Peyer's patch (tissue), 4 donors: ENCODE measurements at regions not wholly inside any gene's neighbourhood (a gene's known extent, or its start where the extent isn't known, plus 50 kb on each side); places are given as distances from the start of the nearest gene placed in this dataset.

Experiments
- DNase-seq, 3 donors: peaks; one replicate each; pipeline ENCODE4 v3.0.0-alpha.2; 2017 to 2019
- H3K27ac ChIP-seq, 4 donors: fragments of 200-600 bp; sonication (generic); one replicate each; pipeline ENCODE4 v1.5.1; 2016 to 2019
- H3K27me3 ChIP-seq, 2 donors: fragments of 200-600 bp; sonication (generic); one replicate each; pipeline ENCODE4 v1.5.1; 2019
- H3K36me3 ChIP-seq, 3 donors: fragments of 200-600 bp; sonication (generic); one replicate each; pipeline ENCODE4 v1.5.1; 2016 to 2019
- H3K4me1 ChIP-seq, 4 donors: fragments of 200-600 bp; sonication (generic); one replicate each; pipeline ENCODE4 v1.5.1; 2016 to 2019
- H3K4me3 ChIP-seq, 4 donors: fragments of 200-600 bp; sonication (generic); 1 replicate in 3 of 4; 2 replicates in 1 of 4; pipeline ENCODE4 v1.5.1; 2016 to 2019; ENCODE audit warnings: mild to moderate bottlenecking in 1 of 4
- H3K9me3 ChIP-seq, 4 donors: fragments of 200-600 bp; sonication (generic); one replicate each; pipeline ENCODE4 v1.5.1; 2016 to 2019; ENCODE audit warnings: mild to moderate bottlenecking in 1 of 4
- POLR2A ChIP-seq, 2 donors: fragments of 450-650 bp; IDR thresholded peaks; one replicate each; pipeline ENCODE4 v1.5.1; 2017; ENCODE audit warnings: antibody characterized with exemption in 2 of 2, mild to moderate bottlenecking in 2 of 2, moderate library complexity in 2 of 2
- small RNA-seq, 2 donors: library from RNA; depleted of rRNA; stranded (forward); fragments of <200 nt; gene quantifications; one replicate each; pipeline ENCODE3, GENCODE V24; 2016
- TF ChIP-seq, protein P1 (sequence below), 6 experiments: fragments of 450-650 bp in 4 of 6; fragments of 200-600 bp in 2 of 6; sonication (generic) in 1 of 6; IDR thresholded peaks; one replicate each; pipeline ENCODE4 v1.5.1; 2017 to 2019; ENCODE audit warnings: antibody characterized with exemption in 6 of 6, mild to moderate bottlenecking in 3 of 6, moderate library complexity in 1 of 6

DNA sequence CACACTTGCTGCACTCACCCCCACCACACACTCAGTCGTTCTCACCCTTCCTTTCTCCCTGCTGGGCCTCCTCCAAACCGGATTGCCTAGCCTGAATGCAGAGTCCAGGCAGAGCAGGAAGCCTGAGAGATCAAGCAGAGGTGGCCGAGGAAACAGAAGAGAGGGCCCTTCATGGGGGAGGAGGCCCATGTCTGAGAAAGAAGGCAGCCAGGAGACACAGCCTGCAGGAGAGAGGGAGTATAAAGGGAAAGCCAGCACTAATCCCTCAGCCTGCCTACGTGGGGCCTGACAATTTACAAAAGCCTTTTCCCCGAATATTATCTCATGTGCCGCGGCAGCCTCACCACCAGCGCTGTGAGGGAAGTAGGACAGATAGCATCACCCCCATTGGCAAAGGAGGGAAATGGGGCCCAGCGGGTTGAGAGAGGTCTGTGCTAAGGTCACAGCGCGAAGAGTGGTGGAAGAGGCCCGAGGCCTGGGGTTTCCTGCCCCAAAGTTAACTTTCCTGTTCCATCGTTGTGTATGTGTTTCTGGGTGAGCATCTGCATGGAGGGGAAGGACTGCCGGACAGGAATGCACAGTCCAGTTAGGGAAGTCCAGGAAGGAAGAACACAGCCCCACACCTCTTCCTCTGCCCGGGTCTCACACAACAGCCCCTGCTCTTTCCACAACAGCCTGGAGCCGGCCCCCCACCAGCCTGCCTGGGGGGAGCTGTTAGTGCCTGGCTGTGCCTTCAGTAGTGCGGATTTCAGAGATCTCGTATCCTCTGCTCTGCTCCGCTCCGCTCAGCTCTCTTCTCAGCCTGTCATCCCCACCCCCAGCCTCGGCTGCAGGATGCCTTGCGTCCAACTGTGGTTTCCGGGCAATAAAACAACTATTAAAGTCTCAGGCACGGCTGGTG, 50.9 kb upstream of the BCOR start:
- TF ChIP-seq, protein P1, sequence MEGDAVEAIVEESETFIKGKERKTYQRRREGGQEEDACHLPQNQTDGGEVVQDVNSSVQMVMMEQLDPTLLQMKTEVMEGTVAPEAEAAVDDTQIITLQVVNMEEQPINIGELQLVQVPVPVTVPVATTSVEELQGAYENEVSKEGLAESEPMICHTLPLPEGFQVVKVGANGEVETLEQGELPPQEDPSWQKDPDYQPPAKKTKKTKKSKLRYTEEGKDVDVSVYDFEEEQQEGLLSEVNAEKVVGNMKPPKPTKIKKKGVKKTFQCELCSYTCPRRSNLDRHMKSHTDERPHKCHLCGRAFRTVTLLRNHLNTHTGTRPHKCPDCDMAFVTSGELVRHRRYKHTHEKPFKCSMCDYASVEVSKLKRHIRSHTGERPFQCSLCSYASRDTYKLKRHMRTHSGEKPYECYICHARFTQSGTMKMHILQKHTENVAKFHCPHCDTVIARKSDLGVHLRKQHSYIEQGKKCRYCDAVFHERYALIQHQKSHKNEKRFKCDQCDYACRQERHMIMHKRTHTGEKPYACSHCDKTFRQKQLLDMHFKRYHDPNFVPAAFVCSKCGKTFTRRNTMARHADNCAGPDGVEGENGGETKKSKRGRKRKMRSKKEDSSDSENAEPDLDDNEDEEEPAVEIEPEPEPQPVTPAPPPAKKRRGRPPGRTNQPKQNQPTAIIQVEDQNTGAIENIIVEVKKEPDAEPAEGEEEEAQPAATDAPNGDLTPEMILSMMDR (IDR thresholded peaks at IDR 0.05) = no peak
- TF ChIP-seq POLR2A (IDR thresholded peaks at IDR 0.05) = no peak
- no peaks in the 10 kb centered on the region for H3K27me3 ChIP-seq
- no peaks in the 10 kb centered on the region for H3K36me3 ChIP-seq
- H3K27ac ChIP-seq = no peak overlapping the region
- H3K9me3 ChIP-seq = no peaks in the 10 kb centered on the region
- peaks cover 0 to 23% (median 5%) of the 10 kb centered on the region in 4 donors for H3K4me1 ChIP-seq
- H3K4me3 ChIP-seq = no peak overlapping the region
- DNase-seq = peak in 1 of 3 donors; percentile 59

DNA sequence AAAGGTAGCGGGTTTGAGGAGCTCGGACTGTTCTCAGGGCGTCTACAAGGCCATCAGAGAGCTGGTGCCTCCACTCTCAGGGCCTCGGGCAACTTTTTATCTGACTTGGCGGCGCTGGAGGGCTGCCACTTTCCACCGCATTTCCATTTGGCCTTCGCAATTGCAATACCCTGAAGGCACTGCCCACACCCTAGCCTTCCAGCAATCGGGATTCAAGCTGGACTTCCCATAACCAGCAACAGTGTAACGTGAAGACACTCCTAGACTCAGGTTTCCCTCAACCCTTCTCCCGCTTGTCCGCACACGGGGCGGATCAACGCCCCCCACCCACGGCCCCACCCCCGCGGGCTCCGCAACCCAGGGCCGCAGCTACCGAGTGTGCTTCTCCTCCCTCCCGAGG, 50.2 kb upstream of the BCOR start:
- Histone ChIP-seq H3K36me3 (no peaks in the 10 kb centered on the region), H3K4me3 (no peak overlapping the region), H3K9me3 (no peaks in the 10 kb centered on the region), H3K4me1 (peaks cover 0 to 23% (median 3%) of the 10 kb centered on the region in 4 donors), H3K27me3 (no peaks in the 10 kb centered on the region), H3K27ac (no peak overlapping the region)
- no peak for DNase-seq
- TF ChIP-seq POLR2A (IDR thresholded peaks at IDR 0.05) = no peak
- TF ChIP-seq, protein P1 (IDR thresholded peaks at IDR 0.05) = no peak

Small RNAs in the stretch of these regions (small RNA-seq; reads per million reads assigned to genes)
- 0 reads per million in 2 donors for gene RF00019
